NCI-H2196 (cell line): ENCODE measurements at regions not wholly inside any gene's neighbourhood (a gene's known extent, or its start where the extent isn't known, plus 50 kb on each side); places are given as distances from the start of the nearest gene placed in this dataset.
"Not testable (repeated sequence)": the region's sequence is repeated elsewhere in the genome, so short reads cannot be mapped to it uniquely, and the experiment has no call there.

Experiments used
- DNase-seq: peaks from one replicate; lab custom pipeline; 2025; ENCODE audit not compliant: unreplicated experiment; lab: John Stamatoyannopoulos, UW

GRCh38 chr9:96157675-96158074 lies 144.3 kb downstream of the HSD17B3 start:
- DNase-seq: no peak

GRCh38 chr9:96156171-96156974 lies 145.6 kb downstream of the HSD17B3 start:
- DNase-seq: no peak

GRCh38 chr9:96154081-96154480 lies 147.9 kb downstream of the HSD17B3 start:
- DNase-seq: no peak

- no peak for DNase-seq
Observed at GRCh38 chr9:96152550-96152949, 149.4 kb downstream of the HSD17B3 start.

GRCh38 chr9:96150324-96151227 lies 151.4 kb downstream of the HSD17B3 start:
- DNase-seq: no peak

- no peak for DNase-seq
Observed at GRCh38 chr9:96149533-96150280, 152.3 kb downstream of the HSD17B3 start.

- DNase-seq: no peak
Observed at GRCh38 chr9:96148634-96149532, 153.1 kb downstream of the HSD17B3 start.

- DNase-seq: not testable (repeated sequence)
Observed at GRCh38 chr9:96147029-96147428, 154.9 kb downstream of the HSD17B3 start.

GRCh38 chr9:96141666-96142065 lies 160.3 kb downstream of the HSD17B3 start:
- no peak for DNase-seq

- no peak for DNase-seq
Observed at GRCh38 chr9:96141128-96141474, 160.9 kb downstream of the HSD17B3 start.

GRCh38 chr9:96140296-96141127 lies 161.5 kb downstream of the HSD17B3 start:
- DNase-seq: no peak

GRCh38 chr9:96139592-96140295 lies 162.2 kb downstream of the HSD17B3 start:
- DNase-seq: no peak

GRCh38 chr9:96138616-96139015 lies 163.4 kb downstream of the HSD17B3 start:
- DNase-seq: no peak

GRCh38 chr9:96137671-96138429 lies 164.1 kb downstream of the HSD17B3 start:
- DNase-seq: no peak

GRCh38 chr9:96136992-96137670 lies 164.8 kb downstream of the HSD17B3 start:
- DNase-seq: no peak

- no peak for DNase-seq
Observed at GRCh38 chr9:96135753-96136290, 166.2 kb downstream of the HSD17B3 start.

- DNase-seq: no peak
Observed at GRCh38 chr9:96135076-96135752, 166.8 kb downstream of the HSD17B3 start.
